ENCODE measurements at regions not wholly inside any gene's neighbourhood (a gene's known extent, or its start where the extent isn't known, plus 50 kb on each side); places are given as distances from the start of the nearest gene placed in this dataset.
"Not testable (repeated sequence)": the region's sequence is repeated elsewhere in the genome, so short reads cannot be mapped to it uniquely, and the experiment has no call there.

- no peak for DNase-seq
Measured at GRCh38 chr3:80890571-80890970, 870.9 kb downstream of the GBE1 start.

GRCh38 chr3:80889535-80889934, 871.9 kb downstream of the GBE1 start:
- no peak for DNase-seq

- DNase-seq = no peak
Measured at GRCh38 chr3:80870476-80871041, 890.9 kb downstream of the GBE1 start.

- DNase-seq = no peak
Measured at GRCh38 chr3:80855482-80855881, 906.0 kb downstream of the GBE1 start.

- no peak for DNase-seq
Measured at GRCh38 chr3:80836395-80836794, 925.0 kb downstream of the GBE1 start.

GRCh38 chr3:80807577-80807976, 953.9 kb downstream of the GBE1 start:
- no peak for DNase-seq

GRCh38 chr3:80806673-80807072, 954.8 kb downstream of the GBE1 start:
- DNase-seq = no peak

- DNase-seq = no peak
Measured at GRCh38 chr3:80788914-80789313, 972.5 kb downstream of the GBE1 start.

- no peak for DNase-seq
Measured at GRCh38 chr3:80785875-80786274, 975.6 kb downstream of the GBE1 start.

GRCh38 chr3:80785475-80785874, 976.0 kb downstream of the GBE1 start:
- no peak for DNase-seq

- no peak for DNase-seq
Measured at GRCh38 chr3:80771085-80771484, 990.4 kb downstream of the GBE1 start.

GRCh38 chr3:80770106-80771074, 991.1 kb downstream of the GBE1 start:
- no peak for DNase-seq

GRCh38 chr3:80769683-80770082, 991.8 kb downstream of the GBE1 start:
- no peak for DNase-seq

GRCh38 chr3:80767604-80768003, 993.8 kb downstream of the GBE1 start:
- no peak for DNase-seq

- no peak for DNase-seq
Measured at GRCh38 chr3:80754969-80755368, 987.2 kb upstream of the ROBO1 start.

- no peak for DNase-seq
Measured at GRCh38 chr3:80753021-80753420, 985.2 kb upstream of the ROBO1 start.

GRCh38 chr3:80750637-80751036, 982.8 kb upstream of the ROBO1 start:
- DNase-seq = no peak

- DNase-seq = no peak
Measured at GRCh38 chr3:80734920-80735319, 967.1 kb upstream of the ROBO1 start.

- no peak for DNase-seq
Measured at GRCh38 chr3:80734483-80734882, 966.7 kb upstream of the ROBO1 start.

GRCh38 chr3:80733522-80734176, 965.9 kb upstream of the ROBO1 start:
- DNase-seq = no peak

- DNase-seq = not testable (repeated sequence)
Measured at GRCh38 chr3:80727561-80727960, 959.8 kb upstream of the ROBO1 start.

GRCh38 chr3:80709597-80710322, 942.0 kb upstream of the ROBO1 start:
- DNase-seq = not testable (repeated sequence)

GRCh38 chr3:80705290-80705689, 937.5 kb upstream of the ROBO1 start:
- DNase-seq = no peak

Data from GOT3 (cell line).